H1 (cell line): ENCODE measurements at regions not wholly inside any gene's neighbourhood (a gene's known extent, or its start where the extent isn't known, plus 50 kb on each side); places are given as distances from the start of the nearest gene placed in this dataset.

ENCODE experiments used
- CBX5 ChIP-seq: fragments of 300-800, 300-1000 bp; sonication (generic); IDR thresholded peaks from 2 replicates; pipeline ENCODE4 v1.7.1; 2016; ENCODE audit warnings: antibody characterized with exemption, low read length, low read depth
- CHD7 ChIP-seq: fragments of 300-600 bp; sonication (generic); IDR thresholded peaks from 2 replicates; pipeline ENCODE4 v1.7.1; 2012; ENCODE audit warnings: low read length, moderate library complexity, mild to moderate bottlenecking, inconsistent platforms; ENCODE audit not compliant: insufficient replicate concordance
- KDM5A ChIP-seq: fragments of 200-600 bp; IDR thresholded peaks from 2 replicates; pipeline ENCODE4 v1.7.1; 2012; ENCODE audit warnings: mild to moderate bottlenecking, low read length, inconsistent platforms, mixed read lengths

- TF ChIP-seq CHD7, result no peak
- no peak for TF ChIP-seq CBX5
- no peak for TF ChIP-seq KDM5A
Observed at GRCh38 chr1:31507221-31507620, 69.1 kb upstream of the TINAGL1 start (continued).
